Endothelial cell of umbilical vein (primary cell): ENCODE measurements at regions not wholly inside any gene's neighbourhood (a gene's known extent, or its start where the extent isn't known, plus 50 kb on each side); places are given as distances from the start of the nearest gene placed in this dataset.

Source experiments
- BruUV-seq: library from RNA; stranded (reverse); fragments of 400-500 nt; replicated peaks from 2 replicates; lab custom pipeline; 2021; lab: Mats Ljungman, UMichigan
- CTCF ChIA-PET: fragments of 300-600, 350-600 bp; sonication (Branson Sonifier 250); formaldehyde crosslinking; loops from one replicate; lab custom pipeline; 2021; ENCODE audit warnings: antibody characterized with exemption, inconsistent platforms; lab: Charles Lee
- POLR2A ChIA-PET: fragments of 300-600, 350-600 bp; sonication (Branson Sonifier 250); formaldehyde crosslinking; loops from one replicate; lab custom pipeline; 2021; ENCODE audit warnings: antibody characterized with exemption, inconsistent platforms; lab: Charles Lee
- DNase-seq: peaks from one replicate; pipeline ENCODE4 v3.0.0-alpha.2; 2011; ENCODE audit warnings: low read depth, low spot score
- FAIRE-seq: peaks from 2 replicates; lab custom pipeline; 2011; peaks lifted over from hg19 to GRCh38; lab: Jason Lieb, UNC
- H2AFZ ChIP-seq: 2 replicates; pipeline ENCODE4 v1.6.0; 2012; ENCODE audit warnings: low read depth, low read length, control low read depth, inconsistent platforms
- H3K27ac ChIP-seq: 2 replicates; pipeline ENCODE4 v1.5.1; 2011; ENCODE audit warnings: low read depth, mild to moderate bottlenecking, control low read depth, low read length, moderate library complexity; ENCODE audit not compliant: insufficient read depth
- H3K27me3 ChIP-seq, 2 experiments: 2 replicates each; pipeline versions ENCODE4 v1.6.0 to v1.6.1; 2011; ENCODE audit warnings: low read length in 2 of 2, mixed read lengths in 1 of 2; ENCODE audit not compliant: control insufficient read depth in 2 of 2, insufficient read depth in 2 of 2
- H3K36me3 ChIP-seq, 2 experiments: 2 replicates in 1 of 2; 3 replicates in 1 of 2; pipeline ENCODE4 v1.5.1; 2011; ENCODE audit warnings: low read length in 2 of 2, mild to moderate bottlenecking in 1 of 2, moderate library complexity in 1 of 2; ENCODE audit not compliant: control insufficient read depth in 2 of 2, insufficient read depth in 2 of 2; ENCODE audit errors: extremely low read depth in 1 of 2
- H3K4me1 ChIP-seq: 3 replicates; pipeline ENCODE4 v1.5.1; 2011; ENCODE audit warnings: mild to moderate bottlenecking, low read length; ENCODE audit not compliant: control insufficient read depth, insufficient read depth; ENCODE audit errors: extremely low read depth
- H3K4me2 ChIP-seq: 2 replicates; pipeline ENCODE4 v1.6.1; 2011; ENCODE audit warnings: low read length, control low read depth, mixed read lengths; ENCODE audit not compliant: insufficient read depth
- H3K4me3 ChIP-seq, 3 experiments: fragments of 200-600 bp in 1 of 3; sonication (generic), shearing (Covaris generic) in 1 of 3; replicated peaks in 1 of 3; 2 replicates each; pipeline ENCODE4 v1.5.1; 2011 to 2016; ENCODE audit warnings: control low read depth in 3 of 3, low read length in 3 of 3, mild to moderate bottlenecking in 2 of 3, inconsistent platforms in 1 of 3, low read depth in 1 of 3, moderate library complexity in 1 of 3; ENCODE audit not compliant: insufficient read depth in 1 of 3
- H3K79me2 ChIP-seq: 2 replicates; pipeline ENCODE4 v1.6.0; 2012; ENCODE audit warnings: low read length, inconsistent platforms; ENCODE audit not compliant: control insufficient read depth, insufficient read depth
- H3K9ac ChIP-seq: replicated peaks from 2 replicates; pipeline ENCODE3; 2011; ENCODE audit warnings: low read length, control low read depth; ENCODE audit not compliant: insufficient read depth; ENCODE audit errors: extremely low read depth
- H3K9me1 ChIP-seq: replicated peaks from 3 replicates; pipeline ENCODE4 v1.6.0; 2011; ENCODE audit warnings: mild to moderate bottlenecking, low read length; ENCODE audit not compliant: control insufficient read depth, insufficient read depth; ENCODE audit errors: extremely low read depth
- H3K9me3 ChIP-seq: replicated peaks from 2 replicates; pipeline ENCODE4 v1.5.1; 2012; ENCODE audit warnings: low read length, inconsistent platforms; ENCODE audit not compliant: control insufficient read depth, insufficient read depth
- H4K20me1 ChIP-seq: replicated peaks from 2 replicates; pipeline ENCODE3; 2011; ENCODE audit warnings: mild to moderate bottlenecking, low read length; ENCODE audit not compliant: control insufficient read depth, insufficient read depth; ENCODE audit errors: extremely low read depth
- EZH2 ChIP-seq: IDR thresholded peaks from 2 replicates; pipeline ENCODE4 v1.6.1; 2012; ENCODE audit warnings: borderline replicate concordance, low read depth, mild to moderate bottlenecking, moderate library complexity, low read length, inconsistent platforms; ENCODE audit not compliant: severe bottlenecking
- FOS ChIP-seq: IDR thresholded peaks from 2 replicates; pipeline ENCODE4 v1.6.1; 2011; ENCODE audit warnings: mild to moderate bottlenecking, low read length, moderate library complexity, borderline replicate concordance; ENCODE audit not compliant: insufficient read depth
- GATA2 ChIP-seq: IDR thresholded peaks from 2 replicates; pipeline ENCODE4 v1.7.0; 2011; ENCODE audit warnings: low read depth, mild to moderate bottlenecking, moderate library complexity, mixed read lengths, low read length; ENCODE audit not compliant: insufficient read length, insufficient read depth
- JUN ChIP-seq: IDR thresholded peaks from 2 replicates; pipeline ENCODE4 v1.6.1; 2011; ENCODE audit warnings: borderline replicate concordance, low read depth; ENCODE audit not compliant: insufficient read length, insufficient read depth
- MYC ChIP-seq: IDR thresholded peaks from one replicate; pipeline ENCODE4 v1.6.1; 2011; ENCODE audit warnings: mild to moderate bottlenecking, low read depth, low read length
- POLR2A ChIP-seq: IDR thresholded peaks from 2 replicates; pipeline ENCODE4 v1.6.1; 2012; ENCODE audit warnings: low read depth, mild to moderate bottlenecking, control low read depth, low read length
- POLR2AphosphoS5 ChIP-seq: IDR thresholded peaks from 2 replicates; pipeline ENCODE4 v1.6.1; 2012; ENCODE audit warnings: low read depth, mild to moderate bottlenecking, control low read depth, low read length, moderate library complexity; ENCODE audit not compliant: insufficient read depth
- dilution Hi-C: fragments of 300-500 bp; cut with MboI; formaldehyde crosslinking; loops from one replicate; pipeline ENCODE4 v1.15.0; 2019; ENCODE audit warnings: low sequenced_read_pairs; ENCODE audit not compliant: extremely low pct_ligation_motif_present
- intact Hi-C: fragments of 100-400 bp; cut with micrococcal nuclease; formaldehyde crosslinking; loops from one replicate; pipeline ENCODE4 v1.10.0; 2022
- TF ChIP-seq, protein P1 (sequence below): IDR thresholded peaks from 2 replicates; pipeline ENCODE4 v1.6.1; 2011; ENCODE audit not compliant: insufficient read depth, insufficient read length
- TF ChIP-seq, protein P2 (sequence below), 2 donors: IDR thresholded peaks; 1 replicate in 1 of 2; 2 replicates in 1 of 2; pipeline ENCODE4 v1.5.1; 2011; ENCODE audit warnings: low read length in 2 of 2, mild to moderate bottlenecking in 2 of 2, moderate library complexity in 2 of 2, control low read depth in 1 of 2, inconsistent platforms in 1 of 2, low read depth in 1 of 2; ENCODE audit not compliant: insufficient read depth in 1 of 2; ENCODE audit errors: extremely low read depth in 1 of 2

DNA sequence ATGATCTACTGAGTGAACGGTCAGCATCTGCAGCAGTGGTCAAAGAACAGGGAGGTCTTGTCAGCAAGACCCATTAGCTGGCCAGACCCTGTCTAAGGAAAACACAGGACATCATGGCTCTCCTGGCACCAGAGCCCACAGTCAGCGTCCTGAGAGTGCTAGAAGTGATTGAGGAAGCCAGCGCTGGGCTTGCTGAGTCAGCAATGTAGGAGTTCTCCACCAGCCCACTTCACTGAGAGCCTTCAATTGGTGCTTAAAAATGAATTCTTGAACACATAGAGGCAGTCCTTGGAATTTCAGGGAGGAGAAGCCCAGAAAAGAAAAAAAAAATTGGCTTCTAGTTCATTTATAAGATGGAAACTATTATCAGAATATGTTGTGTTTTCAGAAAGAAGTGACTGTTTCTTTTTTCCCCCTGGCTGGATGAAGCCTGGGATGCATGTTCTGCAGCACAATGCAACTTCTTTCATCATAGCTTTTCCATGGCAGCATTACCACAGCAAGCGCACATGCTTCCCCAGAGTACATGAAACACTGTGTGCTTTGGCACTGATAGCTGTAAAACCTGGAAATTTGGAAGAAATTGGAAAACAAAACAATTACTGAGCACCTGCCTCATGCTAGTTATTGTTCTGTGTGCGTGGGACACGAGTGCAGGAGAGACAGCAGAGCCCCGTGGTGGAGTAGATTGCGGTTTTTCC, 899.9 kb downstream of the C6orf118 start:
- FAIRE-seq, result no peak

More for the DNA sequence above, 899.9 kb downstream of the C6orf118 start:
- intact Hi-C loops, result loop anchor here (10.0 kb wide), 1 partner anchor 995 kb away; the partner anchor contains the start of gene QKI
- dilution Hi-C loops, result no loop called here
- no peak overlapping the region for H3K9ac ChIP-seq
- TF ChIP-seq EZH2, result no peak
- TF ChIP-seq, protein P1, sequence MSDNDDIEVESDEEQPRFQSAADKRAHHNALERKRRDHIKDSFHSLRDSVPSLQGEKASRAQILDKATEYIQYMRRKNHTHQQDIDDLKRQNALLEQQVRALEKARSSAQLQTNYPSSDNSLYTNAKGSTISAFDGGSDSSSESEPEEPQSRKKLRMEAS, result no peak
- TF ChIP-seq MYC, result no peak
- TF ChIP-seq, protein P2, sequence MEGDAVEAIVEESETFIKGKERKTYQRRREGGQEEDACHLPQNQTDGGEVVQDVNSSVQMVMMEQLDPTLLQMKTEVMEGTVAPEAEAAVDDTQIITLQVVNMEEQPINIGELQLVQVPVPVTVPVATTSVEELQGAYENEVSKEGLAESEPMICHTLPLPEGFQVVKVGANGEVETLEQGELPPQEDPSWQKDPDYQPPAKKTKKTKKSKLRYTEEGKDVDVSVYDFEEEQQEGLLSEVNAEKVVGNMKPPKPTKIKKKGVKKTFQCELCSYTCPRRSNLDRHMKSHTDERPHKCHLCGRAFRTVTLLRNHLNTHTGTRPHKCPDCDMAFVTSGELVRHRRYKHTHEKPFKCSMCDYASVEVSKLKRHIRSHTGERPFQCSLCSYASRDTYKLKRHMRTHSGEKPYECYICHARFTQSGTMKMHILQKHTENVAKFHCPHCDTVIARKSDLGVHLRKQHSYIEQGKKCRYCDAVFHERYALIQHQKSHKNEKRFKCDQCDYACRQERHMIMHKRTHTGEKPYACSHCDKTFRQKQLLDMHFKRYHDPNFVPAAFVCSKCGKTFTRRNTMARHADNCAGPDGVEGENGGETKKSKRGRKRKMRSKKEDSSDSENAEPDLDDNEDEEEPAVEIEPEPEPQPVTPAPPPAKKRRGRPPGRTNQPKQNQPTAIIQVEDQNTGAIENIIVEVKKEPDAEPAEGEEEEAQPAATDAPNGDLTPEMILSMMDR (IDR thresholded peaks at IDR 0.05; ENCODE audit: extremely low read depth in 1 of 2, insufficient read depth in 1 of 2, low read depth in 1 of 2, low read length in 2 of 2), result no peak
- no peak for TF ChIP-seq JUN
- no peak for TF ChIP-seq GATA2
- TF ChIP-seq FOS, result no peak
- no peak for TF ChIP-seq POLR2A
- no peak for TF ChIP-seq POLR2AphosphoS5
- H3K27me3 ChIP-seq, result no peaks in the 10 kb centered on the region
- peaks cover under 1% of the 10 kb centered on the region for H3K4me1 ChIP-seq
- no peak for DNase-seq
- no peak overlapping the region for H2AFZ ChIP-seq
- H3K9me1 ChIP-seq, result no peaks in the 10 kb centered on the region
- no peaks in the 10 kb centered on the region for H4K20me1 ChIP-seq
- no peak overlapping the region for H3K27ac ChIP-seq
- H3K4me2 ChIP-seq, result no peak overlapping the region
- no TSS peak for BruUV-seq
- no peaks in the 10 kb centered on the region for H3K9me3 ChIP-seq
- no peak overlapping the region for H3K4me3 ChIP-seq
- no peaks in the 10 kb centered on the region for H3K36me3 ChIP-seq
- ChIA-PET CTCF (interaction anchor here (1.1 to 1.4 kb wide), 2 partner anchors 11 to 300 kb away, joined by 4 to 6 read pairs; no protein-coding TSS in a partner anchor), POLR2A (no interaction called here)
- no peaks in the 10 kb centered on the region for H3K79me2 ChIP-seq
